Naive B cell (primary cell): ENCODE measurements at regions not wholly inside any gene's neighbourhood (a gene's known extent, or its start where the extent isn't known, plus 50 kb on each side); places are given as distances from the start of the nearest gene placed in this dataset.

Experiments used
- ATAC-seq, 2 donors: fragments of 150-1000 bp; cut with Tn5 transposase; 2 replicates each; pipeline ENCODE4 v1.10.0; 2021; ENCODE audit warnings: low read depth in 2 of 2, mild to moderate bottlenecking in 2 of 2, moderate library complexity in 2 of 2
- DNase-seq: peaks from one replicate; pipeline ENCODE4 v3.0.0; 2022
- H3K27ac Mint-ChIP-seq, 6 donors: one replicate each; pipeline ENCODE4 v1.8.0; 2020 to 2022; ENCODE audit warnings: mild to moderate bottlenecking in 6 of 6, mixed read lengths in 6 of 6, moderate library complexity in 5 of 6, inconsistent platforms in 2 of 6
- H3K27me3 Mint-ChIP-seq, 3 donors: one replicate each; pipeline ENCODE4 v1.8.0; 2021 to 2022; ENCODE audit warnings: mixed read lengths in 3 of 3, mild to moderate bottlenecking in 1 of 3
- H3K36me3 Mint-ChIP-seq, 2 donors: one replicate each; pipeline ENCODE4 v1.8.0; 2020 to 2022; ENCODE audit warnings: mixed read lengths in 2 of 2, inconsistent platforms in 1 of 2, mild to moderate bottlenecking in 1 of 2
- H3K4me1 Mint-ChIP-seq, 3 donors: one replicate each; pipeline ENCODE4 v1.8.0; 2020 to 2022; ENCODE audit warnings: mixed read lengths in 3 of 3, inconsistent platforms in 1 of 3, mild to moderate bottlenecking in 1 of 3, moderate library complexity in 1 of 3
- H3K4me3 Mint-ChIP-seq, 8 donors: one replicate each; pipeline ENCODE4 v1.8.0; 2020 to 2022; ENCODE audit warnings: mild to moderate bottlenecking in 8 of 8, mixed read lengths in 8 of 8, moderate library complexity in 8 of 8, inconsistent platforms in 2 of 8
- H3K9me3 Mint-ChIP-seq, 7 donors: one replicate each; pipeline ENCODE4 v1.8.0; 2020 to 2022; ENCODE audit warnings: mixed read lengths in 7 of 7, mild to moderate bottlenecking in 5 of 7, inconsistent platforms in 2 of 7, moderate library complexity in 1 of 7

GRCh38 chr15:92315595-92316211 is 78.0 kb upstream of the ST8SIA2 start:
- DNase-seq (no peak), ATAC-seq (no peak)
- peaks cover 2 to 19% (median 12%) of the 10 kb centered on the region in 7 donors for H3K9me3 Mint-ChIP-seq
- no peaks in the 10 kb centered on the region for H3K4me1 Mint-ChIP-seq
- no peak overlapping the region for H3K4me3 Mint-ChIP-seq
- peaks cover 0 to 6% (median 4%) of the 10 kb centered on the region in 3 donors for H3K27me3 Mint-ChIP-seq
- no peak overlapping the region for H3K27ac Mint-ChIP-seq
- no peaks in the 10 kb centered on the region for H3K36me3 Mint-ChIP-seq

GRCh38 chr15:92316586-92317295 is 76.9 kb upstream of the ST8SIA2 start:
- peak overlapping the region in 1 of 8 donors; percentile 2 for H3K4me3 Mint-ChIP-seq
- peaks cover 0 to 6% (median 4%) of the 10 kb centered on the region in 3 donors for H3K27me3 Mint-ChIP-seq

GRCh38 chr15:92320012-92320699 is 73.5 kb upstream of the ST8SIA2 start:
- H3K27me3 Mint-ChIP-seq, result peaks cover 0 to 5% (median 0%) of the 10 kb centered on the region in 3 donors
- no peaks in the 10 kb centered on the region for H3K36me3 Mint-ChIP-seq
- DNase-seq (no peak), ATAC-seq (no peak)
- H3K4me1 Mint-ChIP-seq, result no peaks in the 10 kb centered on the region
- no peak overlapping the region for H3K27ac Mint-ChIP-seq
- H3K9me3 Mint-ChIP-seq, result no peaks in the 10 kb centered on the region
- no peak overlapping the region for H3K4me3 Mint-ChIP-seq

More at GRCh38 chr15:92316586-92317295, 76.9 kb upstream of the ST8SIA2 start:
- H3K9me3 Mint-ChIP-seq, result peaks cover 2 to 15% (median 9%) of the 10 kb centered on the region in 7 donors
- H3K27ac Mint-ChIP-seq, result peak overlapping the region in 1 of 6 donors; percentile 59
- no peak for ATAC-seq
- no peaks in the 10 kb centered on the region for H3K36me3 Mint-ChIP-seq
- no peak for DNase-seq
- H3K4me1 Mint-ChIP-seq, result no peaks in the 10 kb centered on the region

- Mint-ChIP-seq H3K4me1 (no peaks in the 10 kb centered on the region), H3K36me3 (no peaks in the 10 kb centered on the region), H3K27ac (no peak overlapping the region), H3K4me3 (no peak overlapping the region), H3K9me3 (peaks cover 0 to 3% (median 0%) of the 10 kb centered on the region in 7 donors), H3K27me3 (peaks cover 0 to 5% (median 0%) of the 10 kb centered on the region in 3 donors)
- DNase-seq, result no peak
- no peak for ATAC-seq
Measured at GRCh38 chr15:92322566-92323355, 70.9 kb upstream of the ST8SIA2 start.

GRCh38 chr15:92323525-92323924 is 70.2 kb upstream of the ST8SIA2 start:
- no peaks in the 10 kb centered on the region for H3K4me1 Mint-ChIP-seq
- H3K36me3 Mint-ChIP-seq, result no peaks in the 10 kb centered on the region
- no peak overlapping the region for H3K27ac Mint-ChIP-seq
- ATAC-seq (no peak), DNase-seq (no peak)
- H3K9me3 Mint-ChIP-seq, result peaks cover 0 to 4% (median 0%) of the 10 kb centered on the region in 7 donors
- no peak overlapping the region for H3K4me3 Mint-ChIP-seq
- H3K27me3 Mint-ChIP-seq, result peaks cover 0 to 5% (median 0%) of the 10 kb centered on the region in 3 donors

- Mint-ChIP-seq H3K27me3 (peaks cover 0 to 5% (median 0%) of the 10 kb centered on the region in 3 donors), H3K4me3 (no peak overlapping the region), H3K36me3 (no peaks in the 10 kb centered on the region), H3K9me3 (peaks cover 0 to 8% (median 0%) of the 10 kb centered on the region in 7 donors), H3K27ac (no peak overlapping the region), H3K4me1 (no peaks in the 10 kb centered on the region)
- ATAC-seq (no peak), DNase-seq (no peak)
Measured at GRCh38 chr15:92324101-92324963, 69.3 kb upstream of the ST8SIA2 start.

GRCh38 chr15:92326236-92326635 is 67.4 kb upstream of the ST8SIA2 start:
- H3K27ac Mint-ChIP-seq, result no peak overlapping the region
- no peaks in the 10 kb centered on the region for H3K36me3 Mint-ChIP-seq
- H3K4me1 Mint-ChIP-seq, result no peaks in the 10 kb centered on the region
- DNase-seq (no peak), ATAC-seq (no peak)
- no peak overlapping the region for H3K4me3 Mint-ChIP-seq
- H3K27me3 Mint-ChIP-seq, result no peaks in the 10 kb centered on the region
- H3K9me3 Mint-ChIP-seq, result peaks cover 0 to 8% (median 0%) of the 10 kb centered on the region in 7 donors

GRCh38 chr15:92327033-92327432 is 66.6 kb upstream of the ST8SIA2 start:
- Mint-ChIP-seq H3K36me3 (no peaks in the 10 kb centered on the region), H3K27me3 (no peaks in the 10 kb centered on the region), H3K4me1 (no peaks in the 10 kb centered on the region), H3K27ac (no peak overlapping the region), H3K9me3 (peaks cover 0 to 8% (median 0%) of the 10 kb centered on the region in 7 donors), H3K4me3 (no peak overlapping the region)
- no peak for ATAC-seq
- no peak for DNase-seq

- H3K4me1 Mint-ChIP-seq, result no peaks in the 10 kb centered on the region
- no peak overlapping the region for H3K4me3 Mint-ChIP-seq
- no peaks in the 10 kb centered on the region for H3K27me3 Mint-ChIP-seq
- H3K9me3 Mint-ChIP-seq, result peaks cover 0 to 12% (median 4%) of the 10 kb centered on the region in 7 donors
- no peak for DNase-seq
- H3K27ac Mint-ChIP-seq, result no peak overlapping the region
- no peaks in the 10 kb centered on the region for H3K36me3 Mint-ChIP-seq
- ATAC-seq, result no peak
Measured at GRCh38 chr15:92328207-92328606, 65.5 kb upstream of the ST8SIA2 start.

- H3K9me3 Mint-ChIP-seq, result peaks cover 0 to 19% (median 4%) of the 10 kb centered on the region in 7 donors
- DNase-seq (no peak), ATAC-seq (no peak)
- no peaks in the 10 kb centered on the region for H3K36me3 Mint-ChIP-seq
- no peaks in the 10 kb centered on the region for H3K4me1 Mint-ChIP-seq
- H3K4me3 Mint-ChIP-seq, result no peak overlapping the region
- H3K27me3 Mint-ChIP-seq, result peaks cover 0 to 10% (median 6%) of the 10 kb centered on the region in 3 donors
- H3K27ac Mint-ChIP-seq, result no peak overlapping the region
Measured at GRCh38 chr15:92332125-92332899, 61.4 kb upstream of the ST8SIA2 start.

GRCh38 chr15:92333709-92334108 is 60.0 kb upstream of the ST8SIA2 start:
- Mint-ChIP-seq H3K9me3 (peaks cover 0 to 15% (median 3%) of the 10 kb centered on the region in 7 donors), H3K4me3 (no peak overlapping the region), H3K4me1 (no peaks in the 10 kb centered on the region), H3K36me3 (no peaks in the 10 kb centered on the region), H3K27ac (no peak overlapping the region), H3K27me3 (peaks cover 0 to 18% (median 10%) of the 10 kb centered on the region in 3 donors)
- DNase-seq (no peak), ATAC-seq (no peak)

GRCh38 chr15:92336419-92336987 is 57.2 kb upstream of the ST8SIA2 start:
- Mint-ChIP-seq H3K27me3 (peaks cover 0 to 18% (median 10%) of the 10 kb centered on the region in 3 donors), H3K9me3 (peaks cover 0 to 11% (median 3%) of the 10 kb centered on the region in 7 donors)
- no peak for ATAC-seq

More at GRCh38 chr15:92336419-92336987, 57.2 kb upstream of the ST8SIA2 start:
- no peaks in the 10 kb centered on the region for H3K4me1 Mint-ChIP-seq
- no peak overlapping the region for H3K27ac Mint-ChIP-seq
- DNase-seq, result no peak
- H3K36me3 Mint-ChIP-seq, result no peaks in the 10 kb centered on the region
- no peak overlapping the region for H3K4me3 Mint-ChIP-seq
